Right lobe of liver (tissue), 4 donors: ENCODE measurements at regions not wholly inside any gene's neighbourhood (a gene's known extent, or its start where the extent isn't known, plus 50 kb on each side); places are given as distances from the start of the nearest gene placed in this dataset.

Experiments used
- POLR2A ChIP-seq: fragments of 450-650 bp; IDR thresholded peaks from one replicate; pipeline ENCODE4 v1.6.1; 2017; ENCODE audit warnings: antibody characterized with exemption, mild to moderate bottlenecking
- TF ChIP-seq, protein P1 (sequence below), 4 donors: fragments of 200-600 bp in 3 of 4; fragments of 450-650 bp in 1 of 4; IDR thresholded peaks; one replicate each; pipeline versions ENCODE4 v1.5.1 to v1.8.0; 2016 to 2022; ENCODE audit warnings: antibody characterized with exemption in 4 of 4, mild to moderate bottlenecking in 2 of 4
- donor health status: DM: no; HTN: no; CAD: no.
- donor health status: DM: no; HTN: no; CAD: no.
- donor health status: DM: no; HTN: yes; CAD: no.

DNA sequence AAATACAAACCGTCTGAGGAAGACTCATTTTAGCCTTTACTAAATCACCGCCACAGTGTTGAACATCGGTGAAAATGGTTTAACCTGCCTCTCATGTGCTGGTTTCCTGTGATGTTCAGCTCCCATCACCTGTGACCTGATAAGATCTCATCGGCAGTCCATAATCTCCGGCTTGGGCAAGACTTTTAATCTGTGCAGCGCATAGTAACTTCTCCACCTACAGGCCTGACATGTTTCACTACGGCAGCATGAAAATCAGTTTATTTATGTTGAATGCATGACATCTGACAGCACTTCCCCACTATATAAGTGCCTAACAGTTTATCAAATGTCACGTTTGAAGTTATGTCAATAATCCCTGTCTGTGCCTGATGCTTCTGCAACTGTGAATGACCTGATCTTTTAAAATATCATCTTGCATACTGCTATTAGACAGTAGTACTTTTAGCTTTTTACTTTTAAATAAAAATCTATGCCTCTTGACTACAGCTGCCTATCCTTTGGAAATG, 1919.8 kb upstream of the AGA start:
- TF ChIP-seq, protein P1, sequence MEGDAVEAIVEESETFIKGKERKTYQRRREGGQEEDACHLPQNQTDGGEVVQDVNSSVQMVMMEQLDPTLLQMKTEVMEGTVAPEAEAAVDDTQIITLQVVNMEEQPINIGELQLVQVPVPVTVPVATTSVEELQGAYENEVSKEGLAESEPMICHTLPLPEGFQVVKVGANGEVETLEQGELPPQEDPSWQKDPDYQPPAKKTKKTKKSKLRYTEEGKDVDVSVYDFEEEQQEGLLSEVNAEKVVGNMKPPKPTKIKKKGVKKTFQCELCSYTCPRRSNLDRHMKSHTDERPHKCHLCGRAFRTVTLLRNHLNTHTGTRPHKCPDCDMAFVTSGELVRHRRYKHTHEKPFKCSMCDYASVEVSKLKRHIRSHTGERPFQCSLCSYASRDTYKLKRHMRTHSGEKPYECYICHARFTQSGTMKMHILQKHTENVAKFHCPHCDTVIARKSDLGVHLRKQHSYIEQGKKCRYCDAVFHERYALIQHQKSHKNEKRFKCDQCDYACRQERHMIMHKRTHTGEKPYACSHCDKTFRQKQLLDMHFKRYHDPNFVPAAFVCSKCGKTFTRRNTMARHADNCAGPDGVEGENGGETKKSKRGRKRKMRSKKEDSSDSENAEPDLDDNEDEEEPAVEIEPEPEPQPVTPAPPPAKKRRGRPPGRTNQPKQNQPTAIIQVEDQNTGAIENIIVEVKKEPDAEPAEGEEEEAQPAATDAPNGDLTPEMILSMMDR (IDR thresholded peaks at IDR 0.05) = no peak
- TF ChIP-seq POLR2A = no peak
